Astrocyte (in vitro differentiated cells and primary cell): ENCODE measurements at regions not wholly inside any gene's neighbourhood (a gene's known extent, or its start where the extent isn't known, plus 50 kb on each side); places are given as distances from the start of the nearest gene placed in this dataset.

Experiments used
- EZH2 ChIP-seq: IDR thresholded peaks from 2 replicates; pipeline ENCODE4 v1.6.1; 2012; ENCODE audit warnings: mild to moderate bottlenecking, low read length, inconsistent platforms; ENCODE audit not compliant: insufficient read depth
- TF ChIP-seq, protein P1 (sequence below): IDR thresholded peaks from 2 replicates; pipeline ENCODE4 v1.5.1; 2011; ENCODE audit warnings: low read depth, mild to moderate bottlenecking, inconsistent platforms, low read length, moderate library complexity; ENCODE audit not compliant: insufficient read depth

DNA sequence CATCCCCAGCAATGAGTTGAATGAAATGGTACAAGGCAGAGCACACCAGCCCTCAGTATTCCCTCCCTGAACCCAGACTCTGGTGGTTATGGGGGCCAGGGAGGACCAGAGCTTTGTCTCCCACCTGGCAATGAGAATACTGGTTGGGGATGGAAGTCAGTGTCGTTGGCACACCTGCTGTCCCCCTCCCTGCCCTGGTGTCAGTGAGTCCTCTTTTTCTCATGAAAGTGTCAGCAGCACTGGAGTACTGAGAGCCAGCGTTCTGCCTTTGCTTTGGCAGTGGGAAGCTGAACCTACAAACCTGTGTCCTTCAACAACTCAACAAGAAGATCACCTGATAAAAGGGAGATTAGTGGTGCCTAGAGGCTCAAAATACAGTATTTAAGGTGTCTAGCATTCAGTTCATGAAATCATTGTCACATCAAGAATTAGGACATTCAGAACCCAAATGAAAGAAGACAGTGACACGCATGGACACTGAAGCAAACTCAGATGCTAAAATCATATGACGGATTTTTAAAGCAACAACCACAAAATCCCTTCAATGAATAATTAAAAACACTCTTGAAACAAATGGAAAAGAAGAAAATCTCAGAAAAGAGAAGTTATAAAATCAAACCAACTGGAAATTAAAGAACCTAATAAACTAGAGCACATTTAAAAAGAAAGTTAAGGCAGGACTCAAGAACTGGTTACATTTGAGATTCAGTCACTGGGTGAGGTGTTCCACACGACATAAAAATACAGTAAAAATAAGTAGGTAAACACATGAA is 77.5 kb upstream of the VPREB1 start:
- TF ChIP-seq, protein P1, sequence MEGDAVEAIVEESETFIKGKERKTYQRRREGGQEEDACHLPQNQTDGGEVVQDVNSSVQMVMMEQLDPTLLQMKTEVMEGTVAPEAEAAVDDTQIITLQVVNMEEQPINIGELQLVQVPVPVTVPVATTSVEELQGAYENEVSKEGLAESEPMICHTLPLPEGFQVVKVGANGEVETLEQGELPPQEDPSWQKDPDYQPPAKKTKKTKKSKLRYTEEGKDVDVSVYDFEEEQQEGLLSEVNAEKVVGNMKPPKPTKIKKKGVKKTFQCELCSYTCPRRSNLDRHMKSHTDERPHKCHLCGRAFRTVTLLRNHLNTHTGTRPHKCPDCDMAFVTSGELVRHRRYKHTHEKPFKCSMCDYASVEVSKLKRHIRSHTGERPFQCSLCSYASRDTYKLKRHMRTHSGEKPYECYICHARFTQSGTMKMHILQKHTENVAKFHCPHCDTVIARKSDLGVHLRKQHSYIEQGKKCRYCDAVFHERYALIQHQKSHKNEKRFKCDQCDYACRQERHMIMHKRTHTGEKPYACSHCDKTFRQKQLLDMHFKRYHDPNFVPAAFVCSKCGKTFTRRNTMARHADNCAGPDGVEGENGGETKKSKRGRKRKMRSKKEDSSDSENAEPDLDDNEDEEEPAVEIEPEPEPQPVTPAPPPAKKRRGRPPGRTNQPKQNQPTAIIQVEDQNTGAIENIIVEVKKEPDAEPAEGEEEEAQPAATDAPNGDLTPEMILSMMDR: no peak
- no peak for TF ChIP-seq EZH2
